ENCODE measurements at regions not wholly inside any gene's neighbourhood (a gene's known extent, or its start where the extent isn't known, plus 50 kb on each side); places are given as distances from the start of the nearest gene placed in this dataset.

- no peak overlapping the region for H3K27ac ChIP-seq
- POLR2A ChIA-PET, result no interaction called here
- CTCF ChIA-PET, result interaction anchor here (1.3 kb wide), 1 partner anchor 10 kb away, joined by 4 read pairs; no protein-coding TSS in a partner anchor
- no peaks in the 10 kb centered on the region for H3K9me3 ChIP-seq
- H3K4me1 ChIP-seq, result no peaks in the 10 kb centered on the region
- FAIRE-seq (no peak), DNase-seq (ENCODE audit: low read depth in 1 of 2, low spot score in 1 of 2) (no peak), ATAC-seq (no peak)
- WGBS (ENCODE audit: missing lambda C conversion rate), result 0% methylated on average over 1 of the region's 1 CpG
- H3K4me3 ChIP-seq, result no peak overlapping the region
- TF ChIP-seq, protein P1, sequence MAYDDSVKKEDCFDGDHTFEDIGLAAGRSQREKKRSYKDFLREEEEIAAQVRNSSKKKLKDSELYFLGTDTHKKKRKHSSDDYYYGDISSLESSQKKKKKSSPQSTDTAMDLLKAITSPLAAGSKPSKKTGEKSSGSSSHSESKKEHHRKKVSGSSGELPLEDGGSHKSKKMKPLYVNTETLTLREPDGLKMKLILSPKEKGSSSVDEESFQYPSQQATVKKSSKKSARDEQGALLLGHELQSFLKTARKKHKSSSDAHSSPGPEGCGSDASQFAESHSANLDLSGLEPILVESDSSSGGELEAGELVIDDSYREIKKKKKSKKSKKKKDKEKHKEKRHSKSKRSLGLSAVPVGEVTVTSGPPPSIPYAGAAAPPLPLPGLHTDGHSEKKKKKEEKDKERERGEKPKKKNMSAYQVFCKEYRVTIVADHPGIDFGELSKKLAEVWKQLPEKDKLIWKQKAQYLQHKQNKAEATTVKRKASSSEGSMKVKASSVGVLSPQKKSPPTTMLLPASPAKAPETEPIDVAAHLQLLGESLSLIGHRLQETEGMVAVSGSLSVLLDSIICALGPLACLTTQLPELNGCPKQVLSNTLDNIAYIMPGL (CRISPR knock-in tag; IDR thresholded peaks at IDR 0.05; ENCODE audit: borderline replicate concordance), result no peak
- TF ChIP-seq RNF2 (IDR thresholded peaks at IDR 0.05; ENCODE audit: borderline replicate concordance, low read depth), result no peak
- no peak for TF ChIP-seq FOSB (CRISPR knock-in tag; IDR thresholded peaks at IDR 0.05)
- no peak for TF ChIP-seq USF2 (IDR thresholded peaks at IDR 0.05)
- no peak for TF ChIP-seq PHF8 (IDR thresholded peaks at IDR 0.05; ENCODE audit: borderline replicate concordance, low read depth)
- no peak for TF ChIP-seq CBX8 (IDR thresholded peaks at IDR 0.05)
- TF ChIP-seq BHLHE40 (IDR thresholded peaks at IDR 0.05; ENCODE audit: low read depth, low read length), result no peak
- TF ChIP-seq SREBF2 (IDR thresholded peaks at IDR 0.05), result no peak
- TF ChIP-seq FOSL2 (IDR thresholded peaks at IDR 0.05), result no peak
- TF ChIP-seq FOSL2 (CRISPR knock-in tag; IDR thresholded peaks at IDR 0.05), result no peak
- TF ChIP-seq SMC3 (IDR thresholded peaks at IDR 0.05), result no peak
- TF ChIP-seq HES2 (IDR thresholded peaks at IDR 0.05), result no peak
- TF ChIP-seq NR3C1 (IDR thresholded peaks at IDR 0.05), result no peak
- H3K4me2 ChIP-seq, result no peak overlapping the region
Observed at GRCh38 chr2:175745911-175746310, 256.2 kb downstream of the LNPK start.

GRCh38 chr2:175744000-175744399, 258.1 kb downstream of the LNPK start:
- TF ChIP-seq RFX5 (IDR thresholded peaks at IDR 0.05) (no peak), FOSB (CRISPR knock-in tag; IDR thresholded peaks at IDR 0.05) (no peak), HOXB5 (CRISPR knock-in tag; IDR thresholded peaks at IDR 0.05) (no peak), FOSL2 (IDR thresholded peaks at IDR 0.05) (no peak), FOSL2 (CRISPR knock-in tag; IDR thresholded peaks at IDR 0.05) (no peak), MYC (IDR thresholded peaks at IDR 0.05; ENCODE audit: borderline replicate concordance, low read length) (no peak), TFCP2L1 (CRISPR knock-in tag; IDR thresholded peaks at IDR 0.05) (no peak), RCOR1 (IDR thresholded peaks at IDR 0.05; ENCODE audit: low read depth, low read length) (no peak)
- TF ChIP-seq, protein P2, sequence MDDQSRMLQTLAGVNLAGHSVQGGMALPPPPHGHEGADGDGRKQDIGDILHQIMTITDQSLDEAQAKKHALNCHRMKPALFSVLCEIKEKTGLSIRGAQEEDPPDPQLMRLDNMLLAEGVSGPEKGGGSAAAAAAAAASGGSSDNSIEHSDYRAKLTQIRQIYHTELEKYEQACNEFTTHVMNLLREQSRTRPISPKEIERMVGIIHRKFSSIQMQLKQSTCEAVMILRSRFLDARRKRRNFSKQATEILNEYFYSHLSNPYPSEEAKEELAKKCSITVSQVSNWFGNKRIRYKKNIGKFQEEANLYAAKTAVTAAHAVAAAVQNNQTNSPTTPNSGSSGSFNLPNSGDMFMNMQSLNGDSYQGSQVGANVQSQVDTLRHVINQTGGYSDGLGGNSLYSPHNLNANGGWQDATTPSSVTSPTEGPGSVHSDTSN (IDR thresholded peaks at IDR 0.05), result no peak

DNA sequence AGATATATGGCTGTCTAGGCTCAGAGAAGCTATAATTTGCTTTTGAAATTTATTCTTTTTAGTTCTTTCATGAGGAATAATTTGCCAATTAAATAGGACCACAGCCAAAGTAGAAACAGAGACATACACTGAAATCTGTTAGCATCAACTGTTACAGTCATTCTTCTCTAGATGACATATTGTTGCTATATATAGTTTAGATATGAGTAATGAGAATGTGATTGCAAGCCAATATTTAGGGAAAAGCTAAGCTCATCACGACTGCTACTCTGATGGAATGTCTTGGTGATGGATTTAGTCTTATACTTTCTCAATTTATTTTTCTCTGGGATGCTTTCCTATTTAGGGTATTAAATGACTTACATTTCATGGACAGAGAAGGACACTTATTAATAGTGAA, 259.1 kb downstream of the LNPK start:
- ChIA-PET POLR2A (no interaction called here), CTCF (interaction anchor here (1.7 kb wide), 1 partner anchor 10 kb away, joined by 3 read pairs; no protein-coding TSS in a partner anchor)
- no peak for TF ChIP-seq HES2 (IDR thresholded peaks at IDR 0.05)
- no peak for TF ChIP-seq ZNF302 (CRISPR knock-in tag; IDR thresholded peaks at IDR 0.05)
- no peak for TF ChIP-seq RNF2 (IDR thresholded peaks at IDR 0.05; ENCODE audit: borderline replicate concordance, low read depth)
- no peak for TF ChIP-seq KDM1A (IDR thresholded peaks at IDR 0.05; ENCODE audit: low read depth)
- TF ChIP-seq USF2 (IDR thresholded peaks at IDR 0.05), result no peak
- TF ChIP-seq, protein P3, sequence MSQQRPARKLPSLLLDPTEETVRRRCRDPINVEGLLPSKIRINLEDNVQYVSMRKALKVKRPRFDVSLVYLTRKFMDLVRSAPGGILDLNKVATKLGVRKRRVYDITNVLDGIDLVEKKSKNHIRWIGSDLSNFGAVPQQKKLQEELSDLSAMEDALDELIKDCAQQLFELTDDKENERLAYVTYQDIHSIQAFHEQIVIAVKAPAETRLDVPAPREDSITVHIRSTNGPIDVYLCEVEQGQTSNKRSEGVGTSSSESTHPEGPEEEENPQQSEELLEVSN (IDR thresholded peaks at IDR 0.05; ENCODE audit: borderline replicate concordance, low read depth), result no peak
- TF ChIP-seq RCOR1 (IDR thresholded peaks at IDR 0.05; ENCODE audit: low read depth, low read length), result no peak
- no peak for TF ChIP-seq JUN (IDR thresholded peaks at IDR 0.05)
- TF ChIP-seq KDM5A (IDR thresholded peaks at IDR 0.05), result no peak
- no peak for TF ChIP-seq NR3C1 (IDR thresholded peaks at IDR 0.05)
- WGBS (ENCODE audit: missing lambda C conversion rate), result 3% methylated on average over 1 of the region's 1 CpG
- Histone ChIP-seq H3K4me3 (no peak overlapping the region), H3K27ac (no peak overlapping the region), H3K4me2 (no peak overlapping the region), H3K4me1 (no peaks in the 10 kb centered on the region), H3K9me3 (no peaks in the 10 kb centered on the region)
- FAIRE-seq, result no peak
- no peak for ATAC-seq
- no peak for DNase-seq (ENCODE audit: low read depth in 1 of 2, low spot score in 1 of 2)

More at GRCh38 chr2:175744000-175744399, 258.1 kb downstream of the LNPK start:
- Histone ChIP-seq H3K4me1 (no peaks in the 10 kb centered on the region), H3K9me3 (no peaks in the 10 kb centered on the region), H3K4me2 (no peak overlapping the region), H3K4me3 (no peak overlapping the region), H3K27ac (no peak overlapping the region)
- ATAC-seq (no peak), DNase-seq (ENCODE audit: low read depth in 1 of 2, low spot score in 1 of 2) (no peak), FAIRE-seq (no peak)
- ChIA-PET CTCF (interaction anchor here (1.7 kb wide), 1 partner anchor 9 kb away, joined by 3 read pairs; no protein-coding TSS in a partner anchor), POLR2A (no interaction called here)
- WGBS (ENCODE audit: missing lambda C conversion rate), result 13% methylated on average over 8 of the region's 8 CpGs
